Esophagus muscularis mucosa (tissue), 4 donors: ENCODE measurements at regions not wholly inside any gene's neighbourhood (a gene's known extent, or its start where the extent isn't known, plus 50 kb on each side); places are given as distances from the start of the nearest gene placed in this dataset.

Experiments
- DNase-seq: peaks from one replicate; pipeline ENCODE4 v3.0.0-alpha.2; 2017; ENCODE audit errors: extremely low spot score
- H3K27ac ChIP-seq, 4 donors: fragments of 200-600 bp; sonication (generic); replicated peaks in 1 of 4; 1 replicate in 3 of 4; 2 replicates in 1 of 4; pipeline ENCODE4 v1.5.1; 2016 to 2019; ENCODE audit warnings: mild to moderate bottlenecking in 1 of 4
- H3K27me3 ChIP-seq, 4 donors: fragments of 200-600 bp; sonication (generic); one replicate each; pipeline versions ENCODE4 v1.5.1 to v1.6.0; 2016 to 2019
- H3K36me3 ChIP-seq, 4 donors: fragments of 200-600 bp; sonication (generic); one replicate each; pipeline ENCODE4 v1.5.1; 2016 to 2019
- H3K4me1 ChIP-seq, 4 donors: fragments of 200-600 bp; sonication (generic); one replicate each; pipeline ENCODE4 v1.5.1; 2016 to 2019
- H3K4me3 ChIP-seq, 4 donors: fragments of 200-600 bp; sonication (generic); 1 replicate in 2 of 4; 2 replicates in 2 of 4; pipeline ENCODE4 v1.5.1; 2016 to 2019; ENCODE audit warnings: mild to moderate bottlenecking in 4 of 4, moderate library complexity in 1 of 4
- H3K9me3 ChIP-seq, 4 donors: fragments of 200-600 bp; sonication (generic); 1 replicate in 3 of 4; 2 replicates in 1 of 4; pipeline ENCODE4 v1.5.1; 2016 to 2019
- EP300 ChIP-seq: sonication (generic); formaldehyde crosslinking; IDR thresholded peaks from one replicate; pipeline ENCODE4 v1.6.1; 2017; ENCODE audit warnings: antibody characterized with exemption
- POLR2A ChIP-seq: fragments of 450-650 bp; IDR thresholded peaks from one replicate; pipeline ENCODE4 v1.6.1; 2017; ENCODE audit warnings: antibody characterized with exemption, moderate library complexity, mild to moderate bottlenecking, low read depth
- POLR2AphosphoS5 ChIP-seq, 2 donors: sonication (generic); formaldehyde crosslinking; IDR thresholded peaks; one replicate each; pipeline ENCODE4 v1.6.1; 2017; ENCODE audit warnings: antibody characterized with exemption in 2 of 2
- WGBS: methylation state at CpG from one replicate; pipeline ENCODE4 v1.1.5; 2018; 5-methylcytosine and 5-hydroxymethylcytosine counted together
- intact Hi-C: fragments of 100-400 bp; cut with DNase I; formaldehyde crosslinking; loops from one replicate; pipeline ENCODE4 v1.15.1; 2023
- TF ChIP-seq, protein P1 (sequence below), 3 experiments: fragments of 200-600 bp in 2 of 3; fragments of 450-650 bp in 1 of 3; sonication (generic) in 2 of 3; IDR thresholded peaks; one replicate each; pipeline ENCODE4 v1.5.1; 2017 to 2019; ENCODE audit warnings: antibody characterized with exemption in 3 of 3, mild to moderate bottlenecking in 2 of 3, moderate library complexity in 1 of 3

DNA sequence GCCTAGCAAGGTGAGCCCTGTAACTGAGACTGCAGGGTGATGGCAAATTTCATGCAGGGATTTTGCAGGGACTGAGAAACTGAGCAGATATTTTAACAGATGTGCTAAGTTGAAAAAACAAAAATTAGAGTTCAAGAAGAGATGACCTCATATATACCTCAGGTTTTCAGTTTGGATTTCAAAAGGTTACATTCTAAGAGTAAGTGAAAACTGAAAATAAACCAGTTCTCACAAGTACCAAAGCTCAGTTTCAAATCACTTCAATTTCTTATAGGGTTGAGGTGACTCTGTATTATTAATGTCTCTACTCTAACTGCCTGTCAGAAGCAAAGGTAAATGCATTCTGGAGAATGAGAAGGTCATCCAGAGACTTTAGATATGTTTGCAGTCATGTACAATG lies 237.4 kb upstream of the VRK2 start:
- H3K4me1 ChIP-seq: no peaks in the 10 kb centered on the region
- TF ChIP-seq POLR2A: no peak
- no peak for TF ChIP-seq EP300
- TF ChIP-seq, protein P1, sequence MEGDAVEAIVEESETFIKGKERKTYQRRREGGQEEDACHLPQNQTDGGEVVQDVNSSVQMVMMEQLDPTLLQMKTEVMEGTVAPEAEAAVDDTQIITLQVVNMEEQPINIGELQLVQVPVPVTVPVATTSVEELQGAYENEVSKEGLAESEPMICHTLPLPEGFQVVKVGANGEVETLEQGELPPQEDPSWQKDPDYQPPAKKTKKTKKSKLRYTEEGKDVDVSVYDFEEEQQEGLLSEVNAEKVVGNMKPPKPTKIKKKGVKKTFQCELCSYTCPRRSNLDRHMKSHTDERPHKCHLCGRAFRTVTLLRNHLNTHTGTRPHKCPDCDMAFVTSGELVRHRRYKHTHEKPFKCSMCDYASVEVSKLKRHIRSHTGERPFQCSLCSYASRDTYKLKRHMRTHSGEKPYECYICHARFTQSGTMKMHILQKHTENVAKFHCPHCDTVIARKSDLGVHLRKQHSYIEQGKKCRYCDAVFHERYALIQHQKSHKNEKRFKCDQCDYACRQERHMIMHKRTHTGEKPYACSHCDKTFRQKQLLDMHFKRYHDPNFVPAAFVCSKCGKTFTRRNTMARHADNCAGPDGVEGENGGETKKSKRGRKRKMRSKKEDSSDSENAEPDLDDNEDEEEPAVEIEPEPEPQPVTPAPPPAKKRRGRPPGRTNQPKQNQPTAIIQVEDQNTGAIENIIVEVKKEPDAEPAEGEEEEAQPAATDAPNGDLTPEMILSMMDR (IDR thresholded peaks at IDR 0.05): no peak
- TF ChIP-seq POLR2AphosphoS5 (IDR thresholded peaks at IDR 0.05): no peak

DNA sequence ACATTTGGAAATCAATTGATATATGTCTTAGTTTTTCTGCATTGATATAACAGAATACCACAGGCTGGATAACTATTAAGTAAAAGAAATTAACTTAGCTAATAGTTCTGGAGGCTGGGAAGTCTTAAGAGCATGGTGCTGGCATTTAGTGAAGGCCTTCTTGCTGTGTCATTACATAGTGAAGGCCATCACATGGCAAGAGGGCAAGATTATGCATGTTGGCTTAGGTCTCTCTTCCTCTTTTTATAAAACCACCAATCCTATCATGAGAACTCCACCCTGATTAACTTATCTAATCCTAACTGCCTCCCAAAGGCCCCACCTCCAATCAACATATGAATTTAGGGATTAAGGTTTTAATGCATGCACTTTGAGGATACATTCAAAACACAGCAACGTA lies 225.5 kb upstream of the VRK2 start:
- WGBS: 70% methylated on average over 1 of the region's 1 CpG
- intact Hi-C loops: no loop called here

More for the DNA sequence above, 237.4 kb upstream of the VRK2 start:
- intact Hi-C loops: no loop called here
- Histone ChIP-seq H3K4me3 (no peak overlapping the region), H3K36me3 (no peaks in the 10 kb centered on the region), H3K27me3 (no peaks in the 10 kb centered on the region), H3K27ac (no peak overlapping the region), H3K9me3 (no peaks in the 10 kb centered on the region)
- DNase-seq: no peak

DNA sequence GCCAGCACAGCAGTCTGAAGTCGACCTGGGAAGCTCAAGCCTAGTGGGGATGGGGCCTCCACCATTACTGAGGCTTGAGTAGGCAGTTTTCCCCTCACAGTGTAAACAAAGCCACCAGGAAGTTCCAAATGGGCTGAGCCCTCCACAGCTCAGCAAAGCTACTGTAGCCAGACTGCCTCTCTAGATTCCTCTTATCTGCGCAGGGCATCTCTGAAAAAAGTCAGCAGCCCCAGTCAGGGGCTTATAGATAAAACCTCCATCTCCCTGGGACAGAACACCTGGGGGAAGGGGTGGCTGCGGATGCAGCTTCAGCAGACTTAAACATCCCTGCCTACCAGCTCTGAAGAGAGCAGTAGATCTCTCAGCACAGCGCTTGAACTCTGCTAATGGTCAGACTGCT lies 218.4 kb upstream of the VRK2 start:
- Histone ChIP-seq H3K9me3 (peaks cover 0 to 39% (median 6%) of the 10 kb centered on the region in 4 donors), H3K36me3 (no peaks in the 10 kb centered on the region), H3K27ac (no peak overlapping the region), H3K4me3 (no peak overlapping the region), H3K27me3 (no peaks in the 10 kb centered on the region), H3K4me1 (no peaks in the 10 kb centered on the region)
- no peak for DNase-seq
- intact Hi-C loops: no loop called here
- WGBS: 96% methylated on average over 3 of the region's 4 CpGs
- no peak for TF ChIP-seq EP300
- no peak for TF ChIP-seq POLR2AphosphoS5 (IDR thresholded peaks at IDR 0.05)
- TF ChIP-seq POLR2A: no peak

More for the DNA sequence above, 225.5 kb upstream of the VRK2 start:
- Histone ChIP-seq H3K27ac (no peak overlapping the region), H3K36me3 (no peaks in the 10 kb centered on the region), H3K4me3 (no peak overlapping the region), H3K27me3 (no peaks in the 10 kb centered on the region), H3K4me1 (no peaks in the 10 kb centered on the region), H3K9me3 (no peaks in the 10 kb centered on the region)
- TF ChIP-seq POLR2AphosphoS5 (IDR thresholded peaks at IDR 0.05) (no peak), POLR2A (no peak), EP300 (no peak)
- TF ChIP-seq, protein P1 (IDR thresholded peaks at IDR 0.05): no peak
- no peak for DNase-seq

DNA sequence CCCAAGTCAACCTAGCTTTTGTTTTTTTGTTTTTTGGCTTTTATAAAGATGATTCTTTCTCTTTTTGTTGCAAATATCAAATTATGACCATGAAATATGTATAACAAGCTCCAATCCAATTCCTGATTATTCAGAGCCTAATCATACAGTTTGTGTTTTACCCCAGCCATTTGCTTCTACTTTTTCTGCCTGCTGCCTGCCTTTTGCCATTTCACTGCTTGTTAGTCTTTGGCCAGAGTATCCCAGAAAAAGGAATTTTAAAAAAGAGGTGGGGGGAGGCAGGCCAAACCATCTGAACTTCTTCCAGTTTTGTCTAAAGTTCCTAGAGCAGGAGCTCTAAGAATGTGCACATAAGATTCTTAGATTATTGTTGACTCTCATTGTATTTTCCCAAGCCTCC lies 211.9 kb upstream of the VRK2 start:
- Histone ChIP-seq H3K27ac (no peak overlapping the region), H3K27me3 (no peaks in the 10 kb centered on the region), H3K9me3 (peaks cover 0 to 7% (median 3%) of the 10 kb centered on the region in 4 donors), H3K4me1 (no peaks in the 10 kb centered on the region), H3K36me3 (no peaks in the 10 kb centered on the region), H3K4me3 (no peak overlapping the region)
- TF ChIP-seq POLR2AphosphoS5 (IDR thresholded peaks at IDR 0.05) (no peak), POLR2A (no peak), EP300 (no peak)
- TF ChIP-seq, protein P1 (IDR thresholded peaks at IDR 0.05): no peak
- intact Hi-C loops: no loop called here
- no peak for DNase-seq

DNA sequence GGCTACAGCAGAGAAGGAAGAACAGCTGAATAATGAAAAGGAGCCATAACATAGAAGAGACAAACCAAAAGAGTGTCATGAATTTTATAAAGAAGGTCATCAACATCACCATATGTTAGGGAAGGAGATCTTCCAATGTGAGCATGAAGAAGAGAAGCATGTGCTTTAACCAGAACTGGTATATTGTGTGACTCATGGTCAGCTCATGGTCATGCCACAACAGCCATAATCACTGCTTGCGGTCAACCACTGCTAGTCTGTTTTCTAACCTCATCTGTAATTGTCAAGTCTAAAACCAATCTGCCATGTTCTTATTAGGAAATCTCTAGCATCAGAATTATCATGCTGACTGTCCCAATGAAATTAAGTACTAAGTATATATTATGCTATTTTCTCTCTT lies 204.1 kb upstream of the VRK2 start:
- no peak for TF ChIP-seq POLR2AphosphoS5 (IDR thresholded peaks at IDR 0.05)
- TF ChIP-seq POLR2A: no peak
- TF ChIP-seq, protein P1 (IDR thresholded peaks at IDR 0.05): no peak
- no peak for TF ChIP-seq EP300
- no peak for DNase-seq
- H3K9me3 ChIP-seq: no peaks in the 10 kb centered on the region

More for the DNA sequence above, 204.1 kb upstream of the VRK2 start:
- Histone ChIP-seq H3K4me1 (no peaks in the 10 kb centered on the region), H3K4me3 (no peak overlapping the region), H3K27me3 (no peaks in the 10 kb centered on the region), H3K27ac (no peak overlapping the region), H3K36me3 (no peaks in the 10 kb centered on the region)
- 89% methylated on average over 1 of the region's 1 CpG for WGBS
- intact Hi-C loops: no loop called here
